DOHH2 (cell line): ENCODE measurements at regions not wholly inside any gene's neighbourhood (a gene's known extent, or its start where the extent isn't known, plus 50 kb on each side); places are given as distances from the start of the nearest gene placed in this dataset.
"Not testable (repeated sequence)": the region's sequence is repeated elsewhere in the genome, so short reads cannot be mapped to it uniquely, and the experiment has no call there.

Experiments used
- H3F3A ChIP-seq: fragments of 200-600 bp; sonication (generic), shearing (Covaris generic); 2 replicates; pipeline ENCODE4 v1.6.0; 2016; ENCODE audit warnings: antibody characterized with exemption, mild to moderate bottlenecking; ENCODE audit not compliant: control insufficient read depth, insufficient read depth
- H3K27ac ChIP-seq: fragments of 200-600 bp; sonication (generic); 2 replicates; pipeline ENCODE4 v1.5.1; 2014; ENCODE audit warnings: low read depth, mild to moderate bottlenecking, low read length, moderate library complexity
- H3K27me3 ChIP-seq: fragments of 200-600 bp; sonication (generic); 2 replicates; pipeline ENCODE4 v1.6.1; 2014; ENCODE audit warnings: mild to moderate bottlenecking, low read length, mixed read lengths; ENCODE audit not compliant: control insufficient read depth
- H3K36me3 ChIP-seq: fragments of 200-600 bp; sonication (generic); 2 replicates; pipeline ENCODE4 v1.6.1; 2014; ENCODE audit warnings: mild to moderate bottlenecking, low read length, moderate library complexity, mixed read lengths; ENCODE audit not compliant: control insufficient read depth
- H3K4me1 ChIP-seq: fragments of 200-600 bp; sonication (generic); 2 replicates; pipeline ENCODE4 v1.6.1; 2014; ENCODE audit warnings: mild to moderate bottlenecking, low read length, mixed read lengths; ENCODE audit not compliant: control insufficient read depth
- H3K4me2 ChIP-seq: fragments of 200-600 bp; sonication (generic); 2 replicates; pipeline ENCODE4 v1.6.0; 2014; ENCODE audit warnings: mild to moderate bottlenecking, low read length, moderate library complexity
- H3K4me3 ChIP-seq: fragments of 200-600 bp; sonication (generic); 2 replicates; pipeline ENCODE4 v1.5.1; 2014; ENCODE audit warnings: mild to moderate bottlenecking, low read length, mixed read lengths
- H3K79me2 ChIP-seq: fragments of 200-600 bp; sonication (generic); 2 replicates; pipeline ENCODE4 v1.6.1; 2014; ENCODE audit warnings: mild to moderate bottlenecking, low read length, mixed read lengths; ENCODE audit not compliant: control insufficient read depth
- H3K9me2 ChIP-seq: fragments of 200-600 bp; sonication (generic); replicated peaks from 2 replicates; pipeline ENCODE4 v1.6.1; 2014; ENCODE audit warnings: mild to moderate bottlenecking, low read length, mixed read lengths; ENCODE audit not compliant: control insufficient read depth
- H3K9me3 ChIP-seq: fragments of 200-600 bp; sonication (generic); 2 replicates; pipeline ENCODE4 v1.6.1; 2014; ENCODE audit warnings: antibody characterized with exemption, low read length, mixed read lengths; ENCODE audit not compliant: control insufficient read depth, insufficient read depth
- H4K20me1 ChIP-seq: fragments of 200-600 bp; sonication (generic); 2 replicates; pipeline ENCODE4 v1.6.0; 2014; ENCODE audit warnings: low read depth, mild to moderate bottlenecking, antibody characterized with exemption, low read length, moderate library complexity; ENCODE audit not compliant: control insufficient read depth, insufficient read depth
- EZH2phosphoT487 ChIP-seq: fragments of 200-600 bp; sonication (generic); IDR thresholded peaks from 2 replicates; pipeline ENCODE4 v1.6.1; 2017; ENCODE audit warnings: borderline replicate concordance, mild to moderate bottlenecking, antibody characterized with exemption, low read length, moderate library complexity, mixed read lengths
- TF ChIP-seq, protein P1 (sequence below): fragments of 200-600 bp; sonication (generic); IDR thresholded peaks from one replicate; pipeline ENCODE4 v1.5.1; 2014; ENCODE audit warnings: antibody characterized with exemption, mild to moderate bottlenecking, low read depth, low read length; ENCODE audit not compliant: poor library complexity, severe bottlenecking

DNA sequence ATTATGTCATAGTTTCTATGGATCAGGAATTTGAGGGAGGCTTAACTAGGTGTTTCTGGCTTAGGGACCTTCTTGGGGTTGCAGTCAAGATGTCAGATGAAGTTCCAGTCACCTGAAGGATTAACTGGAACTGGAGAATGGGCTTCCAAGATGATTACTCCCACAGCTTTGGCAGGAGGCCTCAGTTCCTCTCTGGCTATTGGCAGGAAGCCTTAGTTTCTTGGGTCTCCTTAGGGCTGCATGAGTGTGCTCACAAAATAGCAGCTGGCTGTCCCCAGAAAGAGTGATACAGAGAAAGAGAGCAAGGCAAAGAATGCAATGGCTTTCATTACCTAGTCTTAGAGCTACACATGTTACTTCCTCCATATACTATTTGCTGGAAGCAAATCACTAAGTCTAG is 138.1 kb upstream of the TLE4 start:
- TF ChIP-seq, protein P1, sequence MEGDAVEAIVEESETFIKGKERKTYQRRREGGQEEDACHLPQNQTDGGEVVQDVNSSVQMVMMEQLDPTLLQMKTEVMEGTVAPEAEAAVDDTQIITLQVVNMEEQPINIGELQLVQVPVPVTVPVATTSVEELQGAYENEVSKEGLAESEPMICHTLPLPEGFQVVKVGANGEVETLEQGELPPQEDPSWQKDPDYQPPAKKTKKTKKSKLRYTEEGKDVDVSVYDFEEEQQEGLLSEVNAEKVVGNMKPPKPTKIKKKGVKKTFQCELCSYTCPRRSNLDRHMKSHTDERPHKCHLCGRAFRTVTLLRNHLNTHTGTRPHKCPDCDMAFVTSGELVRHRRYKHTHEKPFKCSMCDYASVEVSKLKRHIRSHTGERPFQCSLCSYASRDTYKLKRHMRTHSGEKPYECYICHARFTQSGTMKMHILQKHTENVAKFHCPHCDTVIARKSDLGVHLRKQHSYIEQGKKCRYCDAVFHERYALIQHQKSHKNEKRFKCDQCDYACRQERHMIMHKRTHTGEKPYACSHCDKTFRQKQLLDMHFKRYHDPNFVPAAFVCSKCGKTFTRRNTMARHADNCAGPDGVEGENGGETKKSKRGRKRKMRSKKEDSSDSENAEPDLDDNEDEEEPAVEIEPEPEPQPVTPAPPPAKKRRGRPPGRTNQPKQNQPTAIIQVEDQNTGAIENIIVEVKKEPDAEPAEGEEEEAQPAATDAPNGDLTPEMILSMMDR: no peak
- TF ChIP-seq EZH2phosphoT487: no peak
- no peaks in the 10 kb centered on the region for H3K9me3 ChIP-seq
- no peak overlapping the region for H3K4me3 ChIP-seq
- no peaks in the 10 kb centered on the region for H3K27me3 ChIP-seq
- no peaks in the 10 kb centered on the region for H3K9me2 ChIP-seq
- H3K4me2 ChIP-seq: peak overlapping the region; percentile 46
- peaks cover 55% of the 10 kb centered on the region for H3K4me1 ChIP-seq
- no peaks in the 10 kb centered on the region for H3K79me2 ChIP-seq
- H3K36me3 ChIP-seq: no peaks in the 10 kb centered on the region
- no peaks in the 10 kb centered on the region for H4K20me1 ChIP-seq
- no peaks in the 10 kb centered on the region for H3F3A ChIP-seq
- no peak overlapping the region for H3K27ac ChIP-seq

DNA sequence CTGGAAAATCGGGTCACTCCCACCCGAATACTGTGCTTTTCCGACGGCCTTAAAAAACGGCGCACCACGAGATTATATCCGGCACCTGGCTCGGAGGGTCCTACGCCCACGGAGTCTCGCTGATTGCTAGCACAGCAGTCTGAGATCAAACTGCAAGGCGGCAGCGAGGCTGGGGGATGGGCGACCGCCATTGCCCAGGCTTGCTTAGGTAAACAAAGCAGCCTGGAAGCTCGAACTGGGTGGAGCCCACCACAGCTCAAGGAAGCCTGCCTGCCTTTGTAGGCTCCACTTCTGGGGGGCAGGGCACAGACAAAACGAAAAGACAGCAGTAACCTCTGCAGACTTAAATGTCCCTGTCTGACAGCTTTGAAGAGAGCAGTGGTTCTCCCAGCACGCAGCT is 132.5 kb upstream of the TLE4 start:
- not testable (repeated sequence) for H3F3A ChIP-seq, H3K4me3 ChIP-seq, H3K79me2 ChIP-seq, H3K36me3 ChIP-seq, H3K27me3 ChIP-seq, H3K9me2 ChIP-seq, H4K20me1 ChIP-seq, H3K27ac ChIP-seq, H3K4me2 ChIP-seq, H3K9me3 ChIP-seq
- peaks cover 30% of the 10 kb centered on the region for H3K4me1 ChIP-seq

GRCh38 chr9:79446523-79447307 is 125.0 kb upstream of the TLE4 start:
- Histone ChIP-seq H3K36me3 (no peaks in the 10 kb centered on the region), H3K4me3 (no peak overlapping the region), H3K9me2 (no peaks in the 10 kb centered on the region), H3K4me1 (no peaks in the 10 kb centered on the region), H4K20me1 (no peaks in the 10 kb centered on the region), H3K79me2 (no peaks in the 10 kb centered on the region), H3K27me3 (no peaks in the 10 kb centered on the region), H3K4me2 (no peak overlapping the region), H3F3A (no peaks in the 10 kb centered on the region), H3K9me3 (no peaks in the 10 kb centered on the region), H3K27ac (no peak overlapping the region)
- TF ChIP-seq, protein P1: no peak
- no peak for TF ChIP-seq EZH2phosphoT487

GRCh38 chr9:79447308-79447605 is 124.5 kb upstream of the TLE4 start:
- no peaks in the 10 kb centered on the region for H3K36me3 ChIP-seq
- H3F3A ChIP-seq: no peaks in the 10 kb centered on the region
- no peak overlapping the region for H3K4me2 ChIP-seq
- H3K79me2 ChIP-seq: no peaks in the 10 kb centered on the region
- no peak overlapping the region for H3K4me3 ChIP-seq
- H3K27me3 ChIP-seq: no peaks in the 10 kb centered on the region
- H3K9me3 ChIP-seq: peaks cover 1% of the 10 kb centered on the region; the same call in 1 of the 2 replicates
- H3K4me1 ChIP-seq: no peaks in the 10 kb centered on the region
- no peaks in the 10 kb centered on the region for H3K9me2 ChIP-seq
- no peak for TF ChIP-seq EZH2phosphoT487
- TF ChIP-seq, protein P1: no peak
- no peaks in the 10 kb centered on the region for H4K20me1 ChIP-seq
- no peak overlapping the region for H3K27ac ChIP-seq
